ENCODE measurements at regions not wholly inside any gene's neighbourhood (a gene's known extent, or its start where the extent isn't known, plus 50 kb on each side); places are given as distances from the start of the nearest gene placed in this dataset.

GRCh38 chr6:150749091-150749670, 116.3 kb upstream of the MTHFD1L start:
- Histone ChIP-seq H3K27me3 (ENCODE audit: insufficient read depth, low read length, poor library complexity, severe bottlenecking) (no peaks in the 10 kb centered on the region), H3K9me2 (replicated peaks; ENCODE audit: low read depth, low read length) (no peaks in the 10 kb centered on the region), H4K20me1 (ENCODE audit: insufficient read depth, low read length, poor library complexity, severe bottlenecking) (peaks cover 11% of the 10 kb centered on the region), H2AFZ (ENCODE audit: low read length) (no peak overlapping the region), H3K9ac (ENCODE audit: low read depth, low read length, poor library complexity, severe bottlenecking) (no peak overlapping the region), H3F3A (ENCODE audit: low read depth) (no peaks in the 10 kb centered on the region), H3K4me1 (ENCODE audit: insufficient read depth, low read length, poor library complexity, severe bottlenecking) (no peaks in the 10 kb centered on the region), H3K79me2 (ENCODE audit: insufficient read depth, low read length) (peaks cover 47% of the 10 kb centered on the region), H3K9me3 (ENCODE audit: insufficient read depth, low read depth, low read length) (no peaks in the 10 kb centered on the region), H3K36me3 (ENCODE audit: insufficient read depth, low read length) (peaks cover 15% of the 10 kb centered on the region; the same call in 1 of the 2 replicates), H3K4me3 (ENCODE audit: low read length, poor library complexity, severe bottlenecking) (no peak overlapping the region), H3K4me2 (ENCODE audit: low read depth, low read length, poor library complexity, severe bottlenecking) (no peak overlapping the region)
- no peak for TF ChIP-seq CTCF (conservative IDR thresholded peaks at IDR 0.05; ENCODE audit: low read length)
- TF ChIP-seq EZH2phosphoT487 (IDR thresholded peaks at IDR 0.05; ENCODE audit: borderline replicate concordance), result no peak

GRCh38 chr6:150751296-150751695, 114.2 kb upstream of the MTHFD1L start:
- Histone ChIP-seq H3K9me3 (ENCODE audit: insufficient read depth, low read depth, low read length) (no peaks in the 10 kb centered on the region), H4K20me1 (ENCODE audit: insufficient read depth, low read length, poor library complexity, severe bottlenecking) (peaks cover 3% of the 10 kb centered on the region), H3K4me1 (ENCODE audit: insufficient read depth, low read length, poor library complexity, severe bottlenecking) (no peaks in the 10 kb centered on the region), H2AFZ (ENCODE audit: low read length) (no peak overlapping the region), H3K9me2 (replicated peaks; ENCODE audit: low read depth, low read length) (no peaks in the 10 kb centered on the region), H3K4me2 (ENCODE audit: low read depth, low read length, poor library complexity, severe bottlenecking) (no peak overlapping the region), H3K36me3 (ENCODE audit: insufficient read depth, low read length) (peaks cover 15% of the 10 kb centered on the region; the same call in 1 of the 2 replicates), H3F3A (ENCODE audit: low read depth) (no peaks in the 10 kb centered on the region), H3K9ac (ENCODE audit: low read depth, low read length, poor library complexity, severe bottlenecking) (no peak overlapping the region), H3K79me2 (ENCODE audit: insufficient read depth, low read length) (peaks cover 32% of the 10 kb centered on the region), H3K27me3 (ENCODE audit: insufficient read depth, low read length, poor library complexity, severe bottlenecking) (no peaks in the 10 kb centered on the region), H3K4me3 (ENCODE audit: low read length, poor library complexity, severe bottlenecking) (no peak overlapping the region)
- TF ChIP-seq EZH2phosphoT487 (IDR thresholded peaks at IDR 0.05; ENCODE audit: borderline replicate concordance) (no peak), CTCF (conservative IDR thresholded peaks at IDR 0.05; ENCODE audit: low read length) (no peak)

- no peaks in the 10 kb centered on the region for H3K9me3 ChIP-seq (ENCODE audit: insufficient read depth, low read depth, low read length)
- peaks cover 31% of the 10 kb centered on the region for H3K79me2 ChIP-seq (ENCODE audit: insufficient read depth, low read length)
- peaks cover 3% of the 10 kb centered on the region for H4K20me1 ChIP-seq (ENCODE audit: insufficient read depth, low read length, poor library complexity, severe bottlenecking)
- no peak overlapping the region for H3K4me3 ChIP-seq (ENCODE audit: low read length, poor library complexity, severe bottlenecking)
- no peak for TF ChIP-seq EZH2phosphoT487 (IDR thresholded peaks at IDR 0.05; ENCODE audit: borderline replicate concordance)
- no peak for TF ChIP-seq CTCF (conservative IDR thresholded peaks at IDR 0.05; ENCODE audit: low read length)
- peaks cover 15% of the 10 kb centered on the region; the same call in 1 of the 2 replicates for H3K36me3 ChIP-seq (ENCODE audit: insufficient read depth, low read length)
- H3F3A ChIP-seq (ENCODE audit: low read depth), result no peaks in the 10 kb centered on the region
- H3K4me2 ChIP-seq (ENCODE audit: low read depth, low read length, poor library complexity, severe bottlenecking), result no peak overlapping the region
- no peak overlapping the region for H2AFZ ChIP-seq (ENCODE audit: low read length)
- no peaks in the 10 kb centered on the region for H3K9me2 ChIP-seq (replicated peaks; ENCODE audit: low read depth, low read length)
- H3K27me3 ChIP-seq (ENCODE audit: insufficient read depth, low read length, poor library complexity, severe bottlenecking), result no peaks in the 10 kb centered on the region
- H3K4me1 ChIP-seq (ENCODE audit: insufficient read depth, low read length, poor library complexity, severe bottlenecking), result no peaks in the 10 kb centered on the region
- no peak overlapping the region for H3K9ac ChIP-seq (ENCODE audit: low read depth, low read length, poor library complexity, severe bottlenecking)
These were observed 113.1 kb upstream of the MTHFD1L start for GRCh38 chr6:150752409-150752808.

Measured in Loucy (cell line).